ENCODE measurements at regions not wholly inside any gene's neighbourhood (a gene's known extent, or its start where the extent isn't known, plus 50 kb on each side); places are given as distances from the start of the nearest gene placed in this dataset.

DNA sequence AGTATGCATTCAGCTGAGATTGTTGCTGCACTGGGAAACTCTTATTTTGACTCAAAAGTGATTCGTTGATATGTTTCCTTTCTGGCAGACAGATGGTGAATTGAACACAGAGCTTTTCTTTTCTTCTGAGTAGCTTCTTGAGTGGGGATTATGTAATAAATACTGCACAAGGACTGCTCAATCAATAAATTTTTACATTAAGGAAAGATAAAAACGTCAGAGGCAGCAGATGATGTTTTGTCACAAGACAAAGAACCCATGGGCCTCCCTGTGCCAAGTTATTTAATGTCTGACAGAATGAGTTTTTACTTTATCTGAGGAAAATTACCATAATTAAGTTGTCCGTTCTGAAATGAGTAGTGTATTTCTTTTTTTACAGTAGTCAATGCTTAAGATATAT, 460.3 kb downstream of the UTRN start:
- TF ChIP-seq, protein P1, sequence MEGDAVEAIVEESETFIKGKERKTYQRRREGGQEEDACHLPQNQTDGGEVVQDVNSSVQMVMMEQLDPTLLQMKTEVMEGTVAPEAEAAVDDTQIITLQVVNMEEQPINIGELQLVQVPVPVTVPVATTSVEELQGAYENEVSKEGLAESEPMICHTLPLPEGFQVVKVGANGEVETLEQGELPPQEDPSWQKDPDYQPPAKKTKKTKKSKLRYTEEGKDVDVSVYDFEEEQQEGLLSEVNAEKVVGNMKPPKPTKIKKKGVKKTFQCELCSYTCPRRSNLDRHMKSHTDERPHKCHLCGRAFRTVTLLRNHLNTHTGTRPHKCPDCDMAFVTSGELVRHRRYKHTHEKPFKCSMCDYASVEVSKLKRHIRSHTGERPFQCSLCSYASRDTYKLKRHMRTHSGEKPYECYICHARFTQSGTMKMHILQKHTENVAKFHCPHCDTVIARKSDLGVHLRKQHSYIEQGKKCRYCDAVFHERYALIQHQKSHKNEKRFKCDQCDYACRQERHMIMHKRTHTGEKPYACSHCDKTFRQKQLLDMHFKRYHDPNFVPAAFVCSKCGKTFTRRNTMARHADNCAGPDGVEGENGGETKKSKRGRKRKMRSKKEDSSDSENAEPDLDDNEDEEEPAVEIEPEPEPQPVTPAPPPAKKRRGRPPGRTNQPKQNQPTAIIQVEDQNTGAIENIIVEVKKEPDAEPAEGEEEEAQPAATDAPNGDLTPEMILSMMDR (conservative IDR thresholded peaks at IDR 0.05; ENCODE audit: low read depth in 2 of 2): no peak
- TF ChIP-seq CREB1 (CRISPR knock-in tag; IDR thresholded peaks at IDR 0.05; ENCODE audit: low read depth): no peak
- no peak for TF ChIP-seq ZNF331 (CRISPR knock-in tag; IDR thresholded peaks at IDR 0.05; ENCODE audit: low read depth)

Data from GM23338 (cell line).